COLO829 (cell line): ENCODE measurements at regions not wholly inside any gene's neighbourhood (a gene's known extent, or its start where the extent isn't known, plus 50 kb on each side); places are given as distances from the start of the nearest gene placed in this dataset.

ENCODE experiments used
- DNase-seq: peaks from one replicate; pipeline ENCODE4 v3.0.0; 2012; ENCODE audit warnings: low spot score

DNA sequence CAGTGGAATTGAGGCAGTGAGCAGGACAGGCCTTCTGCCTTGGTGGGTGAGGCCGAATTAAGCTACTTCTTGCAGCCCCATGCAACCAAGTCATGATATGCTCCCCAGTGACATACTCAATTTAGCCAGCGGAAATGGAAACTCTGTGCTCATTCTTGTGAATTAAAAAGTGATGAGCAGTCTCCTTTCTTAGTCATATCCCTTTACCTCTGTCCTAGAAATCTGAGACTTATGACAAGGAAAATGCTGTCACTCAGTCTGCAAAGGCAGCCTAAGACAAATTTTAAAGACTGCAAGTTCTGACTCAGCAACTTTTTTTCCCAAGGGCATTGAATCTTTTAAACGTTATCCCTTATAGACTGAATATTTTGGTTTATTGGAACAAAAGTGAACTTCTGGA, 218.2 kb downstream of the SH3BP4 start:
- no peak for DNase-seq

DNA sequence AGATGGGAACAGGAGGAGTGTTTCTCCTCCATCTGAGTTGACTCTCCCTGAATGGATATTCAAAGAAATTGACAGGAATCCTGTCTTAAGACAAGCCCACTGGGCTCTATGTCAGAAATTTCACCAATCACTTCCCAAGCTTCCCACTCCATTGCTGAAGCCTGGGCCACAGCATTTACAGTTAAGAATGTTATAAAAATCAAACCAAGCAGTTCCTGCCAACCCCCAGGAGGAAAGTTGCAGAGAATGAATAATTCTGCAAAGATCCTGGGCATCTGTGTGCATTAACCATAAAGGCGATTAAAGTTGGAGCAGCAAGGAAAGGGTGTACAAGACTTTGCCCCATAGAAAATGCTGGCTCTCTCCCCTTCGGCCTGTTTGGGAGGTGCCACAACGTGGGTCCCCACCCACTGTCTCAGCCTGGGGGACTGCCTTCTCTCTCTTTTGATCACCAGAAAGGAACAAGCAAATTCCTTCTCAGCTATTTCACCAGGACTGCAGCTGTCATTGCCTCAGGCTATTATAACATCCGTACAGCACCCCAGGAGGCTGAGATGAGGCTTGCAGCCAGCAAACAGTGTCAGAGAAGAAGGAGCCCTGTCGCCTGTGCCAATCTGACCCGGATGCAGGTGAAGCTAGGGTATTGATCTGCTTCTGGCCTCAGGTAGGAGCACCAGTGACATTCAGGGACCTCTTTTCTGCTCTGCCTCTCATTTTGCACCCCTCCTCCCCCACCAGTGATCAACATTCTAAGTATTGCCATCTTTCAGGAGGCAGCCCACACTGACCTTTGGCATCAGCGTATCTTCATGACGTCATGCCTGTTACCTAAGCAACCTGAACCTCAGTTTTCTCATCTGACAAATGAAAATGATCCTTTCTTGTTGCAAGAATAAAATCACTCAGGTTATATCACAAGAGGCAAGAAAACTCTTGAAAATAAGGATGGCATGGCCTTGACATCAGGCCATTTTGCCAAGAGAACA, 219.0 kb downstream of the SH3BP4 start:
- peak; percentile 77 for DNase-seq

DNA sequence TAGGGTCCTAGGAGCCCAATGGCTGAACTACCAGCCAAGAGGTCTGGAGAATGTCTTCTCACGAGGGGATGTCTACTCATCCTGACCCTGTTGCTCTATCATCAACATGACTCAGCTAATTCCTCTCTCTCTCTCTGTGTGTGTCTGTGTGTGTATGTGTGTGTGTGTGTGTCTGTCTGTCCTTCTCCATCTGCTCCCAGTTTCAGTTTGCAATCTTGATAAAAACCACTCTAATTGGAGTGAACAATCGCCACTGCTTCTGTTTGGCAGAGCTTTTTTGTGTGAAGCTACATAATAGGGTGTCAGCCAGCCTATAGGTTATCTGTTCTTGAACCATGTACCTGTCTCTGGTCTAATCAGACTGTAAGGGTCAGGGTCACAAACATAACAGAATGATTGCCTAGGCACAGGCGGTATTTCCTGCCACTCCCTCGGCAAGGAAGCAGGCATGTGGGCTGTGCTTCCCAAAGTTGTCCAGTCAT, 219.8 kb downstream of the SH3BP4 start:
- no peak for DNase-seq

DNA sequence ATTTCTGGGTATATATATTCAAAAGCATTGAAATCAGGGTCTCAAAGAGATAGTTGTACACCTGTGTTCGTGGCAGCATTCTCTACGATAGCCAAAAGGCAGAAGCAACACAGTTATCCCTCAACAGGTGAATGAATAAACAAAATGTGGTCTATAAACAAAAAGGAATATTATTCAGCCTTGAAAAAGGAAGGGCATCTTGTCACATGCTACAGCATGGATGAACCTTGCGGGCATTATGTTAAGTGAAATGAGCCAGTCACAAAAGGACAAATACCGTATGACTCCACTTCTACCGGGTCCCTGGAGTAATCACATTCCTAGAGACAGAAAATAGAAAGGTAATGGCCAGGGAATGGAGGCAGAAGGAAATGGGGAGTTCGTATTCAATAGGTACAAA, 228.8 kb downstream of the SH3BP4 start:
- DNase-seq, result no peak

DNA sequence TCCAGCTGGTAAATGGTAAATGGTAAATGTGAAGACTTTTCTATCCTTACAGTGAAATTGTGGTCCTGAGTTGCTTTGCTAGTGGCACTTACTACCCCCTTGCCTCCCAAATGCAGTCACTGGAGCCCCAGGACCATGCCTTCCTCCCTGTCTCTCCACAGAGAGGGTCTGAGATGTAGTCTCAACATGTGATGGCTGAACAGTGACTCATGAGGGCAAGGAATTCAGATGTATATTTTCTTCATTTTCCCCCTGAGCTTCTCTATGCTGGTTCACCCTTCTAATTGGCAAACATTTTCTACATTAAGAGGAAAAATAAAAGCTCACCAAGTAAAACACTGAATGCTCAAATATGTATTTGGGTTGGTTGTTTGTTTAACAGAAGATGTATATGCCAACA, 232.0 kb downstream of the SH3BP4 start:
- DNase-seq, result no peak

DNA sequence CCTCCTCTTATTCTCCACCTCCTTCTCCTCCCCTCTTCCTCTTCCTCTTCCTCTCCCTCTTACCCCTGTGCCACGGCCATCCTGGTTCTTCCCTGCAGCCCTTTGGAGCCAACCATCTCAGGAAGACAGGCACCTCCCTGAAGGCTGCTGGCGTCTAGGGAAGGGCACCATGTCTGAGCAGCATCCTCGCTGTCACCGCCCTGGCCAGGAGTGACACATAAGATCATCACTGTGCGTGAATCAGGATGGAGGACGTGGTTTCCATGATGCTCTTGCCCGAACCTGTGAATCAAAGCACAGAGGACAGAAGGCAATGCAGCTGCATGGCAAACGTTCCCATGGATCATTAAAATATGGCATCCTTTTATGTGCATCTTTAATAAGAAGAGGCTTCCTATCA, 236.0 kb downstream of the SH3BP4 start:
- DNase-seq, result no peak

DNA sequence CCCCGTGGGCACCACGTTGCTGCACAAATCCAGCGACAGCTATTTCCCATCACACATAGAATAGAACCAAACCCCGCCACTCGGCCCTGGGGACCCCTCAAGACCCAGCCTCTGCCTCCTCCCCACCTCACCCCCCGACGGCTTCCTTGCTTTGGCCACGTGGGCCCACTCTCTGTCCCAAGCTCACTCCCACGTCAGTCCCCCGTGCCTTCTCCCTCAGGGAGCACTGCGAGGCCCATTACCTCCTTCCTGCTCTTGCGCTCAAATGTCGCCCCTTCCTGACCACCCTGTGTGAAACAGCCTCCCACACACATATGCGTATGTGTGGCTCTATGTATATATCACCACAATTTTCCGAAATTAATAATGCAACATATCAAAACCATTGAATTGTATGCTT, 239.7 kb downstream of the SH3BP4 start:
- no peak for DNase-seq

DNA sequence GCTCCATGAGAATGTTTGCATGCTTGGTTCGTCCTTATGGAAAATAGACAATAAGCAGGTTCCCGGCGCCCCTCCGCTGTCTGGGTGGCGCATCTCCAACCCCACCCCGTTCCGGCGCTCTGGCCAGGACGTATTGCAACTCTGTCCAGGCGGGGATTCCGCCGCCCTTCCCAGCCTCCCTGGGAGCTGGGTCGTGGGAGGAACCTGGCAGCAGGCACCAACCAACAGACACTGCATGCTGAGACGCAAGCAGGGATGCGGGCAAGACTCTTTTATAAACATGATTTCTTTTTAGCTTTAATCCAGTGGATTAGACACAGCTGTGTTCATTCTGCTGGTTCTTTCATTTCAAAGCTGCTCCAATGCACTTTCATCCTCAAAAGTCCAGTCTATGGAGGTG, 240.2 kb downstream of the SH3BP4 start:
- DNase-seq, result no peak

DNA sequence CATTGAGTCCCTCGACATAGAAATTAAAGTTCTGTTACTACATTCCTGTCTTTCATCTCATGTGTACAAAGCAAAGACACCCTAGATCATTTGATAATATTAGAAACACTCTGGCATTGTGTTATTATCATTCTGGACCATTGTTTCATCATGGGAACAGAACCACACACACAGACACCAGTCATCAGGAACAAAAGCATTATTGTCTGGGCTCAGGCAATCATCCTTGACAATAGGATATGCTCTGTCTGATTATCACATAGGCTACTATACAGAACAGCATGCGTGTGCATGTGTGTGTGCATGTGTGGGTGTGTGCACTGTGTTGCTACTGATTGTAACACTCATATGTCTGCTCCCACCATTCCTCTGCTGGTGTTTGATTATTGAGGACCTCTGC, 242.5 kb downstream of the SH3BP4 start:
- no peak for DNase-seq

DNA sequence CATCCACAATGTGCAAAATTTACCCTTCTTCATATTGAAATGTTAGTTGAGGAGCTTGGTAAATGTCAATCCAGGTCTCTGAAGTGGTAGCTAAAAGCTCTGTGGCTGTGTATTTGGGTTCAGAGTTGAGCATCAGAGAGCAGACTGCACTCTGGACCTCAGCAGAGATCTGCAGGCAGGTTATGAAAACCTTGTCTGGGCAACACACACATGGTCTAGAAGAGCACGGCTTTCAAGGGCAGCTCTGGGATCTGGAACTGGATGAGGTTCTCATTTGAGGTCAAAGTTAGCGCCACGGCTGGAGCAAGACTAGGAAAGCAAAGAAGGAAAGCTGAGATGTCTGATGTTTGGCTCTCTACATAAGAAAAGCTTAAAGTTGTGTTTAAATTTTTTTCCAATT, 243.0 kb downstream of the SH3BP4 start:
- no peak for DNase-seq

DNA sequence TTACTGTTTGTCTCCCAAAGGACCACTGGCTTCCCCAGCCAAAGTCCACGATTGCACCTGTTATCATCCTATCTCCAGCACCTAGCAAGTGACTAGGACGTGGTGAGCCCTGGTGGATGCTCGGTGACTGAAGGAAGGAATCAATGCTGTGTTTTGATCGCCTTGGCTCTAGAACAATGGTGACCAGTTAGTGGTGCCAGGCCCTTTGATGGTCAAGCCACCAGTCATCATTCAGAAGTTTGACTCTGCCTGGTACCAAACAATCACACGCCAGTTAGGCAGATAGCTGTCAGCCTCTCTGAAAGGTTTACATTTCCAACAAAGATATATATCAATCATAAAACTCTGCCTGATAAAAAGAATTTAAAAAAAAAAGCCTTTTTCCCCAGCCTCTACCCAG, 244.1 kb downstream of the SH3BP4 start:
- no peak for DNase-seq

DNA sequence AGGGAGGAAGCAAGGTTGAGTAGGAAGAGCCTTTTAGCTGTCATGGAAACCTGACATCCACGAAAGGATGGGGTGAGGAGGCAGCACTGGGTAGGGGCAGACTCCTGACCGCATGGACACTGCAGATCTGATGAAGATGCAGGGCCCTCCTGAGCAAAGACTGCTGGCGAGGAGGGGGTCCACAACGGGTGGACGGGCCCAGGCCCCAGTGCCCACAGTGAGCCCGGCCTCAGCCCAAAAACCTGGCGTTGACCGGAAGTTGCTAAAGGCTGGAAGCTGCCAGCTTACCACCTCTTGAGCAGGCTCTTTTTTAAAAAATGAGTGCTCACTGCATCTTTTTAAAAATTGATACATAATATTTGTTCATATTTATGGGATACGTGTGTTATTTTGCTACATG, 247.3 kb downstream of the SH3BP4 start:
- no peak for DNase-seq

DNA sequence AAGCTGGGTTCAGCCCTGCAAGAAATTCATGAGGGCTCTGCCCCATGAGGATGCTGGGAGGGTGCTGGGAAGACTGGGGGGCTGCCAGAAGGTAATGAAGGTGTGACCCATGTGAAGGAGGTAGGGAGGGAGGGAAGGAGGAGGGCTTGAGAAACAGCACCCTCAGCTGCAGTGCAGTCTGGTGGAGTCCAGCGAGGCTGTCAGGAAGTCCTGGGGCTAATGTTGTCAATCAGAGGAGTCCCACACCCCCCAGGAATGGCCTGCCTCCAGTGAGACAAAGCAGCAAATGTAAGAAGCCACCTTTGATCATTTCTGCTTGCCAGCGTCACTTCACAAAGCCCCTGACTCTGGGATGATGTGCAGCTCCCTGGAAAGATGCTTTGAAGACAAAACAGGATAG, 248.4 kb downstream of the SH3BP4 start:
- no peak for DNase-seq

DNA sequence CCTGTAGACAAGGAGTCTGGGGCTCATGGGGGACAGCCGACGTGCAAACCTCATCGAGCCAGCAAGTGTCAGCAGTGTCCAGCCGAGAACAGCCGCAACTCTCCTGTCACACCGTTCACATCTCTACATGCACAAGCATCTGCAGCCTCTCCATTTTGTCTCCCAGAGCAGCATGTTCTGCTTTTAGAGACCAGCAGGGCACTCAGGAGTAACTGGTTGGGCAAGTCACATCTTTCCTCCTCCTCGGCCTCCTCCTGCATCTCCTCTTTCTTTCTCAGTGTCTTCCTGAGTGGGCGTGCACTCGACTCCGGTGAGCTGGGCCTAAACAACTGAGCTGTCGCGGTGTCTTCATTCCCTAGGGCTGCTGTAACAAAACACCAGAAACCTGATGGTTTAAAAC, 249.9 kb downstream of the SH3BP4 start:
- no peak for DNase-seq

DNA sequence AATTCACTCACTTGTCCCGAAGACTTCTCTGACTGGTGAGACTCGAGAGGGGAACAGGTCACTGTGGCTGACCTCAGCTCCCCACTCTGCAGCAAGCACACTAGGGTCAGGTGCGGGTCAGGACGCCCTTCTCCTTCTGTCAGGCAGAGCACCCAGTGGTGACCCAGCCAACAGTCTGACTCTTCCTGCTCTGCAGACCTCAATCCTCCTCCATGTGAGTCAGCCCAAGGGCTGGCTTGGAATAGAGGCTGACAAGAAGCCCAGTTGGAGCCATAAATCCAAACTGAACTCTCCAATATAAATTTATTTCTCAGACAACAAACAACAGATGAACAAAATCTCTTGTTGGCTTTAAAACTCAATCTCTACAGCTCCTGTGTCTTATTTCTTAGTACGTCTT, 253.1 kb downstream of the SH3BP4 start:
- no peak for DNase-seq

DNA sequence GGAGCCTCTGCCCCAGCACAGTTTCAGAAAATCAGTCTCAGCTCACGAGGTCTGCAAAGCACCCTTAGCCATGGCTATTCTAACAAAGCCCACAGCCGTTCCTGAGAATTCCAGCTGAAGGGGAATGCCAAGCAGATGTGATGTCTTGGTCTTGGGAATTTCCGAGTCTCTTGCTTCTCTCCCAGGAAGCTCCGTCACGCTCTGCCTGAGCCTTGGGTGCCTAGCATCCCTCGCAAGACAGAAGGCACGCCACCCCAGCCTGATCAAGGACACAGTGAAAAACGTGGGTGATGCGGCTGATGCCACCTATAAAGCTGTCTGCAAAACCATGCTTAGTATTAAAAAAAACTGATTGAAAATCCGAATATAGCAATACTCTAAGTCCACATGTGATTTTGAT, 254.6 kb downstream of the SH3BP4 start:
- DNase-seq, result no peak

DNA sequence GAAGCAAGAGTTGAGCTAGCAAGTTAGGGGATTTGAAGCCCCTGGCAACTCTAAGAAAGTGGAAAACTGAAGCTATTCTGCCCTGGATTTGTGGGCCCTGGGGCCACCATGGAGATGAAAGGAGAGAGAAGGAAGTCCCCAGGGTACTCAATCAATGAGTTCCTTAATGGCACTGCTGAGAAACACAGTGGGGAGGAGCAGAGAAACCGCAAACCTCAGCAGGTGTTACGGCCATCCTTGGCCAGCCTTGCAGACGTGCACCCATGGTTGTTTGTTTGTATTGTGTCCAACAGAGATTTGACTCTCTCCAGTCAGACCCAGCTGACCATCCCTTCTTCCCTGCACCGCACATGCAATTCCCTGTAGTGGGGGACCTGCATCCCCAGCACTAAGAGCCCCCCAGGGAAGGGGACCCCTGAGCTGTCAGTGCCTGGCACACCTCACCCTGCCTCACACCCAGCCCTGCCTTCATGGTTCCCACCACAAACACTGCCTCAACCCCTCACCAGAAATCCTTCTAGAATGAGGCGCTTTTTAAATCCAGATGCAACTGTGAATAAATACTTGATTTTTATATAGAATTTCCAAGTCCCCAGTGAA, 255.3 kb downstream of the SH3BP4 start:
- DNase-seq, result no peak

DNA sequence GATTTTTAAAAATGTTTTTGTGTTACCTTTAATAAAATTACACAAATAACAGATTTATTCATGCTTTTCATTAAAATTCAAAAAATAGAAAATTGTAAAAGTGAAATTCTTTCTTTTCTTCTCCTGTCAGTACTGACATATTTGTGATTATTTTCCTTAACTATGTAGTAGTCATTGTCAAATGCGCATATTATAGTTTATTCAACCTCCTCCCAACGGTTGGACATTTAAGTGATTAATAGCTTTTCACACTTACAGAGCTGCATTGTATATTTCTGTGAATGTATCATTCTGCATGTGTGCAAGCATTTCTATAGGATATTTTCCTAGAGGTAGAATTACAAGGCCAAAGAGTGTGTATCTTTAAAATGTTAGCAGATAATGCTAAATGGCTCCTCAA, 259.2 kb downstream of the SH3BP4 start:
- no peak for DNase-seq

DNA sequence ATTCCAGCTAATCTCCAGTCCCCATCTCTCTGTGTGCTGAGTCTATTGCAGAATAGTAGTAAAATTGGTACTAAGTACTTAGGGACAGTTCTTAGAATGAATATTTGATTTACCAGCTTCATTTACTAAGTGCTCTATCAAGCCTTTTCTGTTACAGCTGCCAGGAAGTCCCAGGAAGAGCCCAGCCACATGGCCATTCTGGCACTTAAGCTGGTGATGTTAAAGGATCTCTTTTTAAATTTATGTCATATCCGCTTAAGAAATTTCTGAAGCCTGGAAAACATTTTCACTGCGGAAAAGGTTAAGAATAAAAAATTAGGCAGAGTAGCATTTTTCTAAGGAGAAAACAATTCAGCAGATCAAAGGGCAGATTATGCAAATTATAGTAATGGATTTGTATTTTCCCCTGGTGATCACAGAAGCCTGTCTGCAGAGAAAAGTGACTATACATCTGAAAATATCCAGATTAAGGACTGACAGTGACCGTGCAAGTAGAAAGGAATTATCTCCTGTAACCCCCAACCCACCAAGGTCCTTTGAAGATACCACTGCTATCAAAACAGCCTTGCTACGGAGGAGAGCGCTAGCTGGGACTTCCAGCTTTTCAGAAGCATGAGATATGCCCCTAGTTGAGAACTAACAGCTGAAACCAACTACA, 260.8 kb downstream of the SH3BP4 start:
- DNase-seq, result no peak

DNA sequence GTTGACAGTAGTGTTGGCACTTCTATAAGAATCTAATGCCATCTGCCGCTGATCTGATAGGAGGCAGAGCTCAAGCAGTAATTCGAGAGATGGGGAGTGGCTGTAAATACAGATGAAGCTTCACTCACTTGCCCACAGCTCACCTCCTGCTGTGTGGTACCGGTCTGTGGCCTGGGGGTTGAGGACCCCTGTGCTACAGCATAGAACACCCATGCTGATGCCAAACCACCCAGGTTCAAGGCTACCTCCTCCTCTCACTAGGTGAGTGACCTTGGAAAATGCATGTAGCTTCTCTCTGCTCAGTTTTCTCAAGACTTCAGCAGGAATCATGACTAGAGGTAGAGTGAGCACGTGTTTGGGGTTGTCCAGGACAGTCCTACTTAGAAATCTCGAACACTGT, 263.4 kb downstream of the SH3BP4 start:
- DNase-seq, result no peak

DNA sequence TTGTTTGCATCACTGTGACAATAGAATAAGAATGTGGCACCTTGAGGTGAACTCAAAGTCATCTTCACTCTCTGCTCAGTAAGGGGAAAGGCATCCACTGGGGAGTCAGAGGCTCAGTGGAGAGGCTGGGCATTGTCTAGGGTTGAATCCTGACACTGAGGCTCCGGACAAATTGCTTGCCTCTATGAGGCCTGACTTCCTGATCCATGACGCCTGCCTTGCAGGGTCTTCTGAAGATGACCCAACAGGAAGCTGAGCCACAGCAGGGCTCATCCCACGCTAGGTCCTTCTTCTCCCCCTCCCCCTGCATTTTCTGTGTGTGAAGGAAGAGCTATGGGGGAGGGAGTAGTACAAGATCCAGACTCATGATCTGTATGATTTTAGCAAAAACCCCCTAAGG, 265.1 kb downstream of the SH3BP4 start:
- no peak for DNase-seq

DNA sequence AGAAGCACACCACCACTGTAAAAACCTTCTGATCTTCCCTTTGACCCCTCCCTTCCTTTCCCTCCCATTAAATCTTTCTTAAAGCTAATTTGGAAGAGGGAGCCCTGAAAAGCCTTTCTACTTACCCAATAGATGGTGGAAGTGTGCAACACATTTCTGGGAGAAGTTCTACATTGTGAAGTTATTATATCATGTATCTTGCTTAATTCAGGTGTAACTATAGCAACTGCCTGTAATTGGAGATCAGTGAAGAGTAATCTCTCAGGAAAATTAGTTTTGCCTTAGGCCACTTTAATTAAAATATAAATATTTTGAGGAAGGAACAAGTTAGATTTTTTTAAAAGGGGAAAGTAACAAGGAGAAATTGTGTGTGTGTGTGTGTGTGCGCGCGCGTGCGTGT, 266.0 kb downstream of the SH3BP4 start:
- DNase-seq, result no peak

DNA sequence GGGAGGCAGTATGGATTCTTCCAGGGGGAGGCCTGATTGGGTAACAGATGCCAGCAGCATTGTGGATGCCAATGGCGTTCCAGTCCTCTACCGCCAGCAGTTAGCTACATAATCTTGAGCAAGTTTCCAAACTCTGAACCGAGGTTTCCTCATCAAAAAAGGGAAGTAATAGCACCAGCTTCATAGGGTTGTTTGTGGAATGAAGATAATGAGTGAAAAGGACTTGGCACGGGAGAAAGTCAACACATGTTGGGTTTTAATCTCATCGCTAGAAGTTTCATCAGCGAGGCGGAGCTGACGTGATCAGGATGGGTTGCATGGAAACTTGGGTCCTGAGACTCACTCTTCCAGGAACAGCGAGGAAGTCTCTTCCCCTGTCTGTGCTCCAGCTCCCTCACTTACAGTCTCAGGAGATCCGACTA, 266.7 kb downstream of the SH3BP4 start:
- DNase-seq, result no peak
